Hepatocyte (in vitro differentiated cells): ENCODE measurements at regions not wholly inside any gene's neighbourhood (a gene's known extent, or its start where the extent isn't known, plus 50 kb on each side); places are given as distances from the start of the nearest gene placed in this dataset.

ENCODE experiments used
- EZH2 ChIP-seq: fragments of 200-600 bp; sonication (generic); IDR thresholded peaks from 2 replicates; pipeline ENCODE4 v1.6.1; 2016; ENCODE audit warnings: antibody characterized with exemption, mild to moderate bottlenecking, borderline replicate concordance
- EZH2phosphoT487 ChIP-seq: fragments of 200-600 bp; sonication (generic); IDR thresholded peaks from one replicate; pipeline ENCODE4 v1.6.1; 2018; ENCODE audit warnings: antibody characterized with exemption, mild to moderate bottlenecking, low read depth, moderate library complexity; ENCODE audit not compliant: unreplicated experiment, severe bottlenecking
- TF ChIP-seq, protein P1 (sequence below): fragments of 200-600 bp; sonication (generic); IDR thresholded peaks from 2 replicates; pipeline ENCODE4 v1.5.1; 2016; ENCODE audit warnings: antibody characterized with exemption, mild to moderate bottlenecking; ENCODE audit not compliant: poor library complexity

DNA sequence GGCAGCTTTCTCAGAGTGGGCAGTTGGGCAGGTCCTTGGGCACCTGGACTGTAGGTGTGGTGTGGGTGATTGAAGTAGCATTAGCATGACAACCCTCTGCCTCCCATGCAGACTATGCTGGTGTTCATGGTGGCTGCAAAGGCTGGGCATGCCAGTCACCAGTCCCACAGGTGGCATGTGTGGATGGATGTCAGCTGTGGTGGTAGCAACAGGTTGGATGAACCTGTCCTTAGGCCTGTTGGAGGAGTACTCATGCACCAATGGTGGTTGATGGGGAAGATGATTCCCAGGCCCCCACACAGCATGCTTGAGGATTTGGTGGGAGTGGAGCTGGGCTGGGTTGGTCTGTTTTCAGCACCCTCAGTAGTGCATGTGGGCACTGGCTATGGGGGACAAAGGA lies 251.1 kb downstream of the PAX1 start:
- TF ChIP-seq, protein P1, sequence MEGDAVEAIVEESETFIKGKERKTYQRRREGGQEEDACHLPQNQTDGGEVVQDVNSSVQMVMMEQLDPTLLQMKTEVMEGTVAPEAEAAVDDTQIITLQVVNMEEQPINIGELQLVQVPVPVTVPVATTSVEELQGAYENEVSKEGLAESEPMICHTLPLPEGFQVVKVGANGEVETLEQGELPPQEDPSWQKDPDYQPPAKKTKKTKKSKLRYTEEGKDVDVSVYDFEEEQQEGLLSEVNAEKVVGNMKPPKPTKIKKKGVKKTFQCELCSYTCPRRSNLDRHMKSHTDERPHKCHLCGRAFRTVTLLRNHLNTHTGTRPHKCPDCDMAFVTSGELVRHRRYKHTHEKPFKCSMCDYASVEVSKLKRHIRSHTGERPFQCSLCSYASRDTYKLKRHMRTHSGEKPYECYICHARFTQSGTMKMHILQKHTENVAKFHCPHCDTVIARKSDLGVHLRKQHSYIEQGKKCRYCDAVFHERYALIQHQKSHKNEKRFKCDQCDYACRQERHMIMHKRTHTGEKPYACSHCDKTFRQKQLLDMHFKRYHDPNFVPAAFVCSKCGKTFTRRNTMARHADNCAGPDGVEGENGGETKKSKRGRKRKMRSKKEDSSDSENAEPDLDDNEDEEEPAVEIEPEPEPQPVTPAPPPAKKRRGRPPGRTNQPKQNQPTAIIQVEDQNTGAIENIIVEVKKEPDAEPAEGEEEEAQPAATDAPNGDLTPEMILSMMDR = no peak
- no peak for TF ChIP-seq EZH2phosphoT487
- TF ChIP-seq EZH2 = no peak
